Retina (tissue), 1 donor: ENCODE measurements at regions not wholly inside any gene's neighbourhood (a gene's known extent, or its start where the extent isn't known, plus 50 kb on each side); places are given as distances from the start of the nearest gene placed in this dataset.
"Not testable (repeated sequence)": the region's sequence is repeated elsewhere in the genome, so short reads cannot be mapped to it uniquely, and the experiment has no call there.

Experiments used
- DNase-seq: peaks from one replicate; pipeline ENCODE4 v3.0.0-alpha.2; 2016

- DNase-seq, result peak; percentile 50
These were observed 987.0 kb downstream of the HACE1 start for GRCh38 chr6:103872678-103873077.

- no peak for DNase-seq
These were observed 987.5 kb downstream of the HACE1 start for GRCh38 chr6:103872233-103872632.

- DNase-seq, result no peak
These were observed 988.7 kb downstream of the HACE1 start for GRCh38 chr6:103870970-103871369.

- no peak for DNase-seq
These were observed 997.4 kb downstream of the HACE1 start for GRCh38 chr6:103862297-103862696.

- DNase-seq, result no peak
These were observed 1001.7 kb downstream of the HACE1 start for GRCh38 chr6:103858003-103858402.

- DNase-seq, result no peak
These were observed 1004.0 kb downstream of the HACE1 start for GRCh38 chr6:103855750-103856149.

- DNase-seq, result no peak
These were observed 1005.7 kb downstream of the HACE1 start for GRCh38 chr6:103854059-103854458.

GRCh38 chr6:103838457-103838856, 1021.3 kb downstream of the HACE1 start:
- DNase-seq, result no peak

- DNase-seq, result no peak
These were observed 1033.5 kb downstream of the HACE1 start for GRCh38 chr6:103826209-103826608.

- no peak for DNase-seq
These were observed 1039.6 kb downstream of the HACE1 start for GRCh38 chr6:103820148-103820547.

- no peak for DNase-seq
These were observed 1040.2 kb downstream of the HACE1 start for GRCh38 chr6:103819509-103819908.

GRCh38 chr6:103812970-103813369, 1046.7 kb downstream of the HACE1 start:
- no peak for DNase-seq

GRCh38 chr6:103801901-103802479, 1057.7 kb downstream of the HACE1 start:
- DNase-seq, result not testable (repeated sequence)

- DNase-seq, result peak; percentile 6
These were observed 1059.6 kb downstream of the HACE1 start for GRCh38 chr6:103799971-103800670.

GRCh38 chr6:103798166-103798565, 1061.6 kb downstream of the HACE1 start:
- peak; percentile 18 for DNase-seq

- DNase-seq, result peak; percentile 12
These were observed 1062.0 kb downstream of the HACE1 start for GRCh38 chr6:103797738-103798137.

- DNase-seq, result no peak
These were observed 1068.3 kb downstream of the HACE1 start for GRCh38 chr6:103791458-103791857.

GRCh38 chr6:103784117-103784516, 1075.6 kb downstream of the HACE1 start:
- no peak for DNase-seq

- DNase-seq, result no peak
These were observed 1076.4 kb downstream of the HACE1 start for GRCh38 chr6:103783329-103783728.

- no peak for DNase-seq
These were observed 1090.3 kb downstream of the HACE1 start for GRCh38 chr6:103769431-103769830.

- no peak for DNase-seq
These were observed 1109.1 kb downstream of the HACE1 start for GRCh38 chr6:103750603-103751002.

GRCh38 chr6:103734016-103734415, 1125.7 kb downstream of the HACE1 start:
- DNase-seq, result no peak

- no peak for DNase-seq
These were observed 1130.1 kb downstream of the HACE1 start for GRCh38 chr6:103729658-103730057.

- DNase-seq, result no peak
These were observed 1136.0 kb downstream of the HACE1 start for GRCh38 chr6:103723438-103724322.
